GM19351 (cell line): ENCODE measurements at regions not wholly inside any gene's neighbourhood (a gene's known extent, or its start where the extent isn't known, plus 50 kb on each side); places are given as distances from the start of the nearest gene placed in this dataset.
A peak's percentile ranks its signal among the peaks of the same experiment; 100 is the strongest.
"Not testable (repeated sequence)": the region's sequence is repeated elsewhere in the genome, so short reads cannot be mapped to it uniquely, and the experiment has no call there.

Source experiments
- ATAC-seq: cut with Tn5 transposase; IDR thresholded peaks from one replicate; pipeline ENCODE4 v1.9.1; 2021; ENCODE audit warnings: mild to moderate bottlenecking, moderate library complexity; ENCODE audit not compliant: unreplicated experiment

GRCh38 chr2:114018464-114018863, 128.6 kb downstream of the ACTR3 start:
- ATAC-seq, result not testable (repeated sequence)

DNA sequence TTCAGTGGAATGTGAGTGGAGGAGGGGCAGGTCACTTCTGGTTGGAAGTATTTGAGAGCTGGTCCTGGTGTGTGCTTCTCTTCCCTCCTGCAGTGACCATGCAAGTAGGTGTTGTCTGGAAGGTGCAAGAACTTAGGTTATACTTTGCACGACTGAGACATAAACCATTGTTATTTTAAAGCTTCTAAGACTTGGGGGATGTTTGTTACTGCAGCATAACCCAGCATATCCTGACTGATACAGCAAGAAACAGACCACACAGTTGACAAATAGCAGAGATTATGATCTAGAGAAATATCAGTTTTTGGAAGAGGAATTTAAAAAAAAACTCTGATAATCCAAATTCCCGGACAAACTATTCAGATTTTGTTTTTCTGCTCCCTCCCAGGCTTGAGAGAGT, 130.8 kb downstream of the ACTR3 start:
- ATAC-seq, result no peak

DNA sequence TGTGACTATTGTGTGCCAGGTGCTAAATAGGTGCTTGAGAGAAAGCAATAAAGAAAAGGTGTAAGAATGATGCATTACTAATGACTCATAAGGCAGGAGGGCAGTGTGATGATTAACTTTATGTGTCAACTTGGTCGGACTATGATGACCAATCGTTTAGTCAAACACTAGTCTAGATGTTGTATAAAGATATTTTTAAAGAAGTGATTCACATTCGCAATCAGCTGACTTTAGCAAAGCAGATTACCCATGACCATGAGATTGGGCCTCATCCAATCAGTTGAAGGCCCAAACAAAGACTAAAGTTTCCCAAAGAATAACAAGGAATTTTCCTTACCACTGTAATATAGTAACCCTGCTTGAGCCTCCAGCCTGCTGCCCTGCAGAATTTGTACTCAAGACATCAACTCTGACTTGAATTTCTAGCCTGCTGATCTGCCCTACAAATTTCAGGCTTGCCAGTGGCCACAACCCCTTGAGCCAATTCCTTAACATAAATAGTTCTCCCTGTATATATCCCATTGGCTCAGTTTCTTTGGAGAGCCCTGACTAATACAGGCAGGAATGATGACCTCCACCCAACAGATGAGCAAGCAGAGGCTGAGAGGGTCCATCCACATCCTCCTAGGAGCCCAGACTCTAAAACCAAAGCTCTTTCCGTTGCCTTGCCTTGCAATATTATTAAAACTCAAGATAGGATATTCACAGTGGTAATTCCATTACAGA, 132.6 kb downstream of the ACTR3 start:
- no peak for ATAC-seq

GRCh38 chr2:114024326-114024725, 134.4 kb downstream of the ACTR3 start:
- no peak for ATAC-seq

DNA sequence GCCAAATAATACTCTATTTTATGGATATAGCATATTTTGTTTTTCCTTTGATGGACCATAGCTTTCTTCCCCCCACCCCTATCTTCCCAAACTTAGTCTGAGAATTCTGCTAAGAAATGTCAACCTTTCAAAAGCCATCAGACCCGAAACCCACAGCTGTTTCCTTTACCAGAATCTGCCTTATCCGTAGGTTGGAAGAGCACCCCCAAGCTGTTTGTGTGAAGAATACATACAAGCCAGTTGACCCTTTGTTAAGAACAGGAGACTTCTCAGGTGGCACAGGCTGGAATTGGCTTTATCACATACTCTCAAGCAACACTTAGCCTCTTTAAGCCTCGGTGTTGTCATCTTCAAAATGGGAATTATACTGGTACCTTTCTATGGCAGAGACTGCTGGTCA, 135.1 kb downstream of the ACTR3 start:
- no peak for ATAC-seq

- ATAC-seq, result no peak
Observed at GRCh38 chr2:114027437-114027836, 137.5 kb downstream of the ACTR3 start.

GRCh38 chr2:114031605-114032505, 142.0 kb downstream of the ACTR3 start:
- no peak for ATAC-seq

GRCh38 chr2:114032705-114033104, 142.8 kb downstream of the ACTR3 start:
- ATAC-seq, result no peak

GRCh38 chr2:114034742-114035141, 144.9 kb downstream of the ACTR3 start:
- ATAC-seq, result no peak

GRCh38 chr2:114038710-114039109, 148.8 kb downstream of the ACTR3 start:
- no peak for ATAC-seq

- no peak for ATAC-seq
Observed at GRCh38 chr2:114039677-114040076, 149.8 kb downstream of the ACTR3 start.

- no peak for ATAC-seq
Observed at GRCh38 chr2:114040826-114041225, 150.9 kb downstream of the ACTR3 start.

DNA sequence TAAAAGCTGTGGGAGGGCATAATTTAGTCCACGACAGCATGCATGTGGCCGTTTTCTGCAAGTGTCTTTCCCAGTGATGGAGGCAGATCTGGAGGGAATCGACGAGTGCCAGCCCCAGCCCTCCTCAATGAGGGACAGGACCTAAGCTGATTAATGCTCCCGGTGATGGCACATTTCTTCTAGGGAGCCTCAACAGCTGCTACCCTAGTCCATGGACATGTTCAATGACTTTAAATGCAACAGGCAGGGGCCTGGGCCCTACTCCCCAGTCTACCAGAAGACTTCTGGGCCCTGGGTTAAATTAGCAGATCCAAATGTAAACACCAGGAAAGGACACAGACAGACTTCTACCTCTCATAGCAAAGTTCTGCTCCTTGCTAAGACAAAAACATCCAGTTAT, 155.1 kb downstream of the ACTR3 start:
- no peak for ATAC-seq

DNA sequence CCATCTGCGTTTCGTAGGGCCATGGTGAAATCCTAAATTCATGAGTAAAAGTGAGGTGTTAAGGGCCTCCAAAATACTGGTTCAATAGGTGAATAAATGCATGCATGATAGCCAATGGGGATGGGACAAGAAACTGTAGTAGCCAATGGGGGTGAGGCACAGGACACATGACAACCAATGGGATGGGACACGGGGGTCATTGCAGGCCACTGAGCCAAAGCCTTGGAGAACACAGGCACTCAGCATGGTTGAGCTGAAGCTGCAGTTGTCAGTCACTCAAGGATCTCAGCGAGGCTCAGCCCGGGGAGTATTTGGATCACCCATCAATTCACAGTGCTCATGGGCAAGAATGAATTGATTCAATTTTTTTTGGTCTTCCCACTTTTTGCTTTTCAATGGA, 156.5 kb downstream of the ACTR3 start:
- no peak for ATAC-seq

GRCh38 chr2:114046866-114047435, 157.1 kb downstream of the ACTR3 start:
- ATAC-seq, result no peak

DNA sequence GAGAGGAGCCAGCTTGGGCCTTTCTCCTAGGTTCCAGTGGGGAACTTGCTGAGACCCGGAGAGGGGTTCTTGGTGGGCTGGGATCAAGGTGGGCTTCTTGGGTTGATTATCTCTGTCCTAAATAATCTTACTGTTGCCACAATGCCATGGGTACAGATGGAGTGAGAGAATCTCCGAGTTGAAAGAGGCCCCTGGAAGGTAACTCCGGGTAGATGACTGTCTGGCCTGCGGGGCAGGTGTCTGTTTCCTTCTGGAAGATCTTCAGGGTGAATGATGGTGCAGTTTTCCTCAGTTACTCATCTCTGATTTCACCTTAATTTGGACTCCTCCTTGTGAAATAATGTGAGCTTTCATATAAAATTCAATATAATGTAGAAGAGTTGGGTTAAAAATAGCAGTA, 159.4 kb downstream of the ACTR3 start:
- no peak for ATAC-seq

DNA sequence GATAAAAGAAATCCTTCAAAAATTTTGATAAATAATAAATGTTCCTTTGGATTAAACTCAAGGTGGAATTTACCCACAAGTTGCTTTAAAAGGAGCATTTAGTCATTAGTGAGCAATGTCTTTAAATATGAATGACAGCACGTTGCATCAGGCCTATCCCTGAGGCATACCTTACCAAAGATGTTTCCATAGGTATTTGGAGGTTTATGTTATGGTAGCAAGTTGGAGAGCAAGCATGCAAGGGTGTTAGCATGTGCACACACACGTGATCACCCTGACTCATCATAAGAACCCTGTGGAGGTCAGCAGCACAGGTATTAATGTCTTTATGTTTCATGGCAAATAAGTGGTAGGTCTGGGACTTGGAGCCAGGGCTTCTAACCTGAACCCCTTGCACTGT, 159.9 kb downstream of the ACTR3 start:
- no peak for ATAC-seq

DNA sequence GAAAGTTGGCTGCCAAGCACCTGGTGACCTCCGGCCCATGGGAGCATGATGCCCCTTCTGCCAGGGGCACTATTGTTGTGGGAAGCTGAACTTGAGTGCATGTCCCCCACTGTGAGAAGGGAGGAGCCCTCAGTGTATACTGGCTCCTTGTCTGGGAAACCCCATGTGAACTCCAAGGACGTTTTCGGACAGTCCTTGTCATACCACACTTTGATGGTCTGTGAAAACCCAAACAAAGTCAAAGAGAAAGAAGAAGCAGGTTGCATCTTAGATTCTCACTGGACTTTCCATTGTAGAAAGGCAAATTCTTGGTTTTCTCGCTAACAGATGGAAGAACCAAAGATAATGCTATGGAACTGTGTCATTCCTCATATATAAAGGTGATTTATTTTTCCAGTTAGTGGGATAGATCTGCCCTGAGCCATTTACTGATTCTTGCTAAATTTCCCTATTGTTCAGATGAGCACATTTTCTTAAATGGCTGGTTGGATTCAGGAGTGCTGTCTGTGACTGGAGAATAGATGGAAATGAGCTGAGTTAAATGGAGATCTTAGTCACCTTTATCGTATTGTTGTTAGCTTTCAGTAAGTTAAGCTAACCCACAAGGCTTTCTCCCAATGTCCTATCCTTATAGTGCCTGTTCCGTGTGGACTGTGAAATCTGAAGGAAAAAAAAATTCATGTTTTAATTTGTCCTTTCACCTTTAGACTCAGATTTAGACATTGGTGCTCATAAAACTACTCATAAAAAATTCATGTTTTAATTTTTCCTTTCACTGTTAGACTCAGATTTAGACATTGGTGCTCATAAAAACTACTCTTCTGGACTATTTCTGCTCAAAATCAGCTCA, 166.6 kb downstream of the ACTR3 start:
- peak; percentile 84 for ATAC-seq

DNA sequence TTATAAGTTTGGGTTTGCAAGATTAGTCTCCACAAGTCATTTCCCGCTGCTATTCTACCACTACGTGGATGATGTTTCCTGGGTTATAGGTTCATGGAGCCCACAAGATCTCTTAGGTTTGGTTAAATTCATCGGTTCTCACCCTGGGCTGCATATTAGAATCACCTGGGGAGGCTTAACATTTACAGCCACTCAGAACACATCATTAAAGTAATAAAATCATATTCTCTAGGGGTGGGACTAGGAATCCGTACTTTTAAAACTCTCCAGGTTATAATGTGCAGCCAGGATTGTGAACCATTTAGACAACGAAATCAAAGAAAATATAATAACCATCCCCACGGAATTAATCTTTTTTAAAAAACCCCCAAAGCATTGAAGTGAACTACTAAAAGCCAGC, 167.7 kb downstream of the ACTR3 start:
- no peak for ATAC-seq

- no peak for ATAC-seq
Observed at GRCh38 chr2:114061566-114062098, 171.7 kb downstream of the ACTR3 start.

GRCh38 chr2:114063346-114063745, 173.5 kb downstream of the ACTR3 start:
- no peak for ATAC-seq
